ENCODE measurements at regions not wholly inside any gene's neighbourhood (a gene's known extent, or its start where the extent isn't known, plus 50 kb on each side); places are given as distances from the start of the nearest gene placed in this dataset.
"Not testable (repeated sequence)": the region's sequence is repeated elsewhere in the genome, so short reads cannot be mapped to it uniquely, and the experiment has no call there.

DNA sequence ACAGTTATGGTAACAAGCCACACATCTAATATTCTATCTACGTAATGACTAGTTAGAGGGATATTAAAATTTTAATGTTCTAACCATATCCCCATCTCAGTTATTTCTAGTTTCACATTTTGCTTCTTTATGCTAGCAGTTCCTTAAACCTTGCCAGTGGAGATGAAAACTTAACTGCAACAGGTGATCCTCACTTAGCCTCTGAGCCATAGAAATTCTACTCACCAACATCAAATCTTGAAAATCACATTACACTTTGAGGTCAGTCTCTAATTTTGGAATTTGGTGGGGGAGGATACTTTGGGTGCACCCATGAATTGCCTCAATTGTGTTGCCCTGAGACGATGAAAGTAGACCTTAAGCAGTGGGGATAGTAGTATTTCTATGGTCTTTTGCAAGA, 256.4 kb downstream of the GATA3 start:
- DNase-seq (ENCODE audit: low read depth) = no peak

DNA sequence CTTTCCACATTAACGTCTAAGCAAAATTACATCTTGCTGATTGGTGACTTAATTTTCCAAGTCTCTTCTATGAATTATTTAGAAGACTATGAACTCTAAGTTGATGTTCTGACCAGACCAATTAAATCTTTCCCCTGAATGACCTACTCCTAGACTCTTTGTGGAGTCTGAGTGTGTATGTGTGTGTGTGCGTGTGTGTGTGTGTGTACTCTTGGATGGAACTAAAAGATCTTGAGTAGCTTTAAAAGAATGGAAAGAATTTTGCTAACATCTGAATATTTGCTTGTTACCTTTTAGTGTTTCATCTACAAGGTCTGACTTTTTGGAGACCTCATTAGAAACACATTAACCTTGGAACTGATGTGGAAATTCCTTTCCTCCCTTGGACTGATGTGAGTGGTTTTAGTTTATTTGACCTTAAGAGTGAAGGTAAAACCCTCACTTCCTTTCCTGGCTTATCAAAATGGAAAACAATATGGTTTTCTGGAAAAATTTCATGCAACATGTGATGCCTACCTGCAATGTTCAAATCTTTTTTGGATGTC, 257.1 kb downstream of the GATA3 start:
- DNase-seq (ENCODE audit: low read depth) = no peak

- no peak for DNase-seq (ENCODE audit: low read depth)
These were observed 257.6 kb downstream of the GATA3 start for GRCh38 chr10:8312079-8312478.

DNA sequence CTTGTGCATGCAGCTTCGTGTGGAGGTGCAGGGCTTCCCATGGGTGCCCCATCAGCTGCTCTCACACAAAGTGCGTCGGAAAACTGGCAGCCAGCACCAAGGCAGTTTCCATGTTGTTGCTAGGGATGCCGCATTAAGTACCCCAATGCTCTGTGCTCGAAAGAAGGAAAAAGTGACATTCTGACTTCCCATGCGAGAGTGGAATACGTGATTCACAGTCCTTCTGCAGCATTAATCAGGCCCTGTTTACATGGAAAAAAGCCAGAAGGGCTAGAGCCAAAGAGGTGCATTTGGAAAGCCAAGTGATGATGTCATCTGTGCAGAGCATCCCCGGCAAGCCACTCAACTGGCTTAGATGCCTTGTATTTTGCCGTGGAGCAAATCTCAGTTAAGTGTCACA, 258.3 kb downstream of the GATA3 start:
- no peak for DNase-seq (ENCODE audit: low read depth)

- DNase-seq (ENCODE audit: low read depth) = no peak
These were observed 260.0 kb downstream of the GATA3 start for GRCh38 chr10:8314486-8314885.

- DNase-seq (ENCODE audit: low read depth) = no peak
These were observed 261.1 kb downstream of the GATA3 start for GRCh38 chr10:8315619-8316021.

- DNase-seq (ENCODE audit: low read depth) = no peak
These were observed 261.8 kb downstream of the GATA3 start for GRCh38 chr10:8316284-8316683.

DNA sequence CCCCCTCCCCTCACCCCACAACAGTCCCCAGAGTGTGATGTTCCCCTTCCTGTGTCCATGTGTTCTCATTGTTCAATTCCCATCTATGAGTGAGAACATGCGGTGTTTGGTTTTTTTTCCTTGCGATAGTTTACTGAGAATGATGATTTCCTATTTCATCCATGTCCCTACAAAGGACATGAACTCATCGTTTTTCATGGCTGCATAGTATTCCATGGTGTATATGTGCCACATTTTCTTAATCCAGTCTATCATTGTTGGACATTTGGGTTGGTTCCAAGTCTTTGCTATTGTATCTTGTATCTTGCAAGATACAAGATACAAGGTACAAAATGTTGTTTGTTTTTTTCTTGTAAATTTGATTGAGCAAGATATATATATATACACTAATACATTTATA, 263.9 kb downstream of the GATA3 start:
- not testable (repeated sequence) for DNase-seq (ENCODE audit: low read depth)

GRCh38 chr10:8318956-8319355, 264.5 kb downstream of the GATA3 start:
- no peak for DNase-seq (ENCODE audit: low read depth)

DNA sequence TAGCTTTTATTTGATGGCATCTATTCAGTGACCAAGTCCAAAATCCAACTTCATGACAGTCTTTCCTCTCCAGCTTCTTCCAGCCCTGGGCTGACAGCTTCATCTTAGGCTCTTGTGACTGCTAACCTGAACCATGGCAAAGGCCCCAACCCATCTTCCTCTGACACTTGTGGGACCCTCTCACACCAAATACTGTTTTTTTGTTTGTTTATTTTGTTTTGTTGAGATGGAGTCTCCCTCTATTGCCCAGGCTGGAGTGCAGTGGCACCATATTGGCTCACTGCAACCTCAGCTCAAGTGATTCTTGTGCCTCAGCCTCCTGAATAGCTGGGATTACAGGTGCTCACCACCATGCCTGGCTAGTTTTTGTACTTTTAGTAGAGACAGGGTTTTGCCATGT, 265.2 kb downstream of the GATA3 start:
- DNase-seq (ENCODE audit: low read depth) = no peak

- DNase-seq (ENCODE audit: low read depth) = no peak
These were observed 267.5 kb downstream of the GATA3 start for GRCh38 chr10:8321990-8322389.

DNA sequence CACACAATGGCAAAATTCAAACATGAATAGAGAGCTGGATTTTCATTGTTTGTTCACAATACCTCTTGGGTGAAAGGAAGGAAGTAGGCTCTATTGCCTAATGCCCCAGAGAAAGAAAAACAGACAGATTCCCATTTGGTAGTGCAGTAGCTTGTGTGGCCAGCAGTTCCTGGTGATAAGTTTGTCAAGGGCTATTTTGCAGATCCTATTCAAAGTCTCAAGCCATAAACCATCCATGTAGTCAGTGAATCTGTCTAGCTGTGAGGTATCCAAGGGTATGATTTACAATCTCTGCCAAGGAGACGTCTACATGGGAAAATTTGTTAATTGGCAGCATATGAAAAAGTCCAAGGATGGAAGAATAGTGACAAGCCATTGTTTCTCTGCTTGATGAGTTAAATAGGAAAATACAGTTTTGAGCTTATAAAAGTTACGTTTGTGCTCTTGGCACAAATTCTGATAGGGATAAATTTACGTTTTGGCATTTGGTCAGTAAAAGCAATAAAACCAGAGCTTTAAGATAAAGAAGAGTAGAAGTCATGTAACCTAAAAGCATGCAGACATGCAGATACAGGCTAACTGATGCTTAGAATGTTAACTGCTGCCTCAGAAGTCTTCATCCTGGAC, 269.1 kb downstream of the GATA3 start:
- no peak for DNase-seq (ENCODE audit: low read depth)

- no peak for DNase-seq (ENCODE audit: low read depth)
These were observed 270.8 kb downstream of the GATA3 start for GRCh38 chr10:8325024-8325980.

DNA sequence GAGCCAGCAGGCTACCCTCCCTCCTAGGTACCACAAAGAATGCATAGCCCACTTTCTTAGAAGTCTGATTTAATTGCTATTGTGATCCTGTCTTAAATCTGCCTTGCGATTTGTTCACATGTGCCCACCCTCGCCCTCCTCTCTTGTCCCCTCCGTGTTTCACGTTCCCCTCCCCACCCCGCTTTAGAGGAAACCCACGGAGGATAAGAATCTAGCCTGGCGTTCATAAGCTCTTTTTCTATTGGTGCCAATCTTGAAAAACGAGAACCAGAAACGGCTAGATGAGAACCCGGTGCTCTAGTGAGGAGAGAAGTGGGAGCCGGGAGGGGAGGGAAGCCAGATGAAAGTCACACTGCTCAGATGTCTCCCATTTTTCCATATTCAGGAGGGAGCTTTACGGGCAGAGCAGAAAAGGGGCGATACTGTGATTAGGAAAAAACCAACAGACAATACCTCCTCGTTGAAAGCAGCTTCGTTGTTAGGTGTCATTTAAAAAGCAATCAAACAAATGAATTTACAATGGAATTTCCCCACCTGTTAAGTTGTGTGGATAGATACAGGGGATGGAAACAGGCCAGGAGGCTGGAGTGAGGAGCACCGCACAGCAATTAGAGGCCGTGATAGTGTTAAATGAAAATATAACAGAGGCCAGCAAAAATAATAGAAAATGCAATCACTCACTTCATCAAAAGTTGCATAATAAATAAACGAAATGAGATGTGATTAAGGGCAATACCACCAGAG, 272.1 kb downstream of the GATA3 start:
- no peak for DNase-seq (ENCODE audit: low read depth)

- no peak for DNase-seq (ENCODE audit: low read depth)
These were observed 272.6 kb downstream of the GATA3 start for GRCh38 chr10:8327140-8327423.

DNA sequence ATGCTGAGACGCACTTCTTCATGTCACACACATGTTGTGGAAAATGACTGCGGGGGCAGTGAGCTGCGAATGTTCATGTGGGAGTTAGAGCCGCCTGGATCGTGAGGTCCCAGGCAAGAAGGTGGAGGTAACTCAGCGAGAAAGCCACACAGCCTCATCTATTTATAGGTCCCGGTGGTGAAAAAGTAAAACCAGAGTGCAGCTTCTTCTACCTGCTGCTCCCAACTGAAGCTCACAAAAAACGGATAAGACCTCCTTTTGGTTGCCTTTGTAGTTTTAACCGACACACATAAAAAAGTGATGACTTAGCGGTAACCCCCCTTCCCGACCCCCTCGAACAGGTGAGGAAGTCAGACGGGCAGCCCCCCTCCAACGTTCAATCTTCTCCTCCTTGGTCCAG, 276.9 kb downstream of the GATA3 start:
- DNase-seq (ENCODE audit: low read depth) = no peak

DNA sequence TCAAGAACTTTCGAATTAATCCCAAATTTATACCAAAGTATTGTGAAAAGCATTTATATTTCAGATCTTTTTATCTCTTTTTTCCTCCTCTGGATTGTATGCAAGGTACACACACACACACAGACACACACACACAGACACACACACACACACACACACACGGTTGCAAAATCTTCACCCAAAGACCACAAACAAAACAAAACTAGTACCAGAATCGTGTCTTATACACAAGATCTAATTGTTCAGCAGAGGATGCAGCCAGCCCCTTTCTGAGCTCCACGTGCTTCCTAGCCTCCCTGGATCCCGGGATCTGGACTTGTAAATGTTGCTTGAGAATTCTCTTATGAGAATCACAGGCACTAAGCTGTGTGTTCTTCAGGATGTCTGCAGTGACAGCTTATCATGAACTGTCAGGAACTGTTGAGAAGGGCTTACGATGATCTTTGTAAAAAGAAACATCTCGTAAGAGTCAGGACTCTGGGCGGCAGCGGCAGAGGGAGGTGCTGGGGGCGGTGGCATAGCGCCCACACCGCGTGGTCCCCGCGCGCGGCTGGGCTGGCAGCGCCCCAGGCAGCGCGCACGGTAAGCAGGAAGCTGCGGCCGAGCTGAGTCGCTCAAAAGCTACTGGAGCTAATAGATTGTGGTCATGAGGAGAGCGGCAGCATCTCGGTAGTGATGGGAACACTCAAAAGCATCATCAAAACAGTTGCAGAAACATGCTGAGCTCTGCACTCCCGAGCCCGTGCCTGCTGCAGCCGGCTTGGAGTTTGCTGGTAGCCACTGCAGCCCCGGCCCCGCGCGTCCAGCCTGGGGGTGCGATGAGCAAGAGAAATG, 277.6 kb downstream of the GATA3 start:
- peak; percentile 17 for DNase-seq (ENCODE audit: low read depth)

DNA sequence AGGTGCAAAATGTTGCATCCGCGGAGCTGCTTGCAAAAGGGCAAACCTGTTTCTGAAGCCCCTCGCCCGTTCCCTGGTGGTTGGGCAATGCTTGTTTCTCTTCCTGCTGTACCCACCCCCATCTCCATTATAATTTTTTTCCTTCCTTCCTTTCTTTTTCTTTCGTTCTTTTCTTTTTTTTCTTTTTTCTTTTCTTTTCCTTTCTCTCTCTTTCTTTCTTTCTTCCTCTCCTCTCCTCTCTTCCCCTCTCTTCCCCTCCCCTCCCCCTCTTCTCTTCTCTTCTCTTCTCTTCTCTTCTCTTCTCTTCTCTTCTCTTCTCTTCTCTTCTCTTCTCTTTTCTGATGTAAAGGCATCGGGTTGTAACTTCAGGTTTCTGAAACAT, 278.2 kb downstream of the GATA3 start:
- DNase-seq (ENCODE audit: low read depth) = no peak

DNA sequence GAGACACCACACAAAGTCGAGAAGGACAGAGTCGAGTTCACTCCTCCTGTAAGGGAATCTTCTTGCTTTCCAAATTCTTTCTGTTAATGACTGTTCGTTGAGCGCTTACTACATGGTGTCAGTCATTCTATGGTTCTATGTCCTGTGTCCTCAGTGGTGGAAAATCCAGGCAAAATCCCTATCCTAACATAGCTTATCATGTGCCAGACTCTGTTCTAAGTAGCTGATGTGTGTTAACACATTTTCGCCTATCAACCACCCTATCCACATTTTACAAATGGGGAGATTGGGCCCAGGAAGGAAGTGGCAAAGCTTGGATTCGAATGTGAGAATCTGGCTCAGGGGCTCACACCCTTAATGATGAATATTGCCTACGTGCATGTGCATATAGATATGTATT, 280.1 kb downstream of the GATA3 start:
- DNase-seq (ENCODE audit: low read depth) = no peak

DNA sequence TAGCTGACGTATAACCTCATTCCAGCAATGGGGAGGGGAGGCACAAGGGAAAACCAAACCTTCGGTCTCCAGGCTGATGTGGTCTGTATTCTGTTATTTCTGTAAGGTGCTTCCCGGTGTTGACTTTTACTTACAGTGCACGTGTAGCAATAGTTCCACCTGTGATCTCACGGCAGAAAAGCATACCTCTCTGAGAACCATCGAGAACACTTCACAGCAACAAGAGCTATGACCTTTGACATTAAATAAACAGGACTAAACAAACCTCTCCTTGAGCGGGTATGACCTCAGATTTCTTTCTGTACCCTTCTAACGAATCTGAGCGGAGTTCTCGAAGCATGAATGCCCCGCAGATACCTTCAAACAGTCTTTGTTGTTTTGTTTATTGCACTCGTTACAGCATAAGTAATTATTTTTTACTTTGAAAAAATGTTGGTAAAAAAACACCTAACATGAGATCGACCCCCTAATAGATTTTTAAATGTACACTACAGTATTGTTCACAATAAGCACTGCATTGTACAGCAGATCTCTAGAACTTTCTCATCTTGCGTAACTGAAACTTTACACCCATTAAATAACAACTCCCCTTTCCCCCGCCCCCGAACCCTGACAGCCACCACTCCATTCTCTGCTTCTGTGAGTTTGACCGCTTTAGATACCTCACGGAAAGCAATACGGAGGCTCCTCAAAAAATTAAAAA, 282.3 kb downstream of the GATA3 start:
- DNase-seq (ENCODE audit: low read depth) = no peak

GRCh38 chr10:8337332-8337651, 282.8 kb downstream of the GATA3 start:
- no peak for DNase-seq (ENCODE audit: low read depth)
